Mesenchymal stem cell (in vitro differentiated cells and primary cell): ENCODE measurements at regions not wholly inside any gene's neighbourhood (a gene's known extent, or its start where the extent isn't known, plus 50 kb on each side); places are given as distances from the start of the nearest gene placed in this dataset.
A peak's percentile ranks its signal among the peaks of the same experiment; 100 is the strongest.

Source experiments
- DNase-seq: peaks from one replicate; pipeline ENCODE4 v3.0.0-alpha.2; 2013
- H2AFZ ChIP-seq: one replicate; pipeline ENCODE4 v1.6.1; 2013; ENCODE audit warnings: low read depth, mild to moderate bottlenecking, control low read depth, inconsistent platforms, low read length, moderate library complexity
- H2AK5ac ChIP-seq: 2 replicates; pipeline ENCODE4 v1.6.1; 2013; ENCODE audit warnings: low read length, moderate library complexity, mild to moderate bottlenecking, inconsistent platforms; ENCODE audit not compliant: severe bottlenecking
- H2BK120ac ChIP-seq: one replicate; pipeline ENCODE4 v1.6.1; 2013; ENCODE audit warnings: low read depth, mild to moderate bottlenecking, inconsistent platforms, low read length, moderate library complexity
- H2BK12ac ChIP-seq, 2 experiments: one replicate each; pipeline ENCODE4 v1.6.1; 2013; ENCODE audit warnings: inconsistent platforms in 2 of 2, low read length in 2 of 2, mild to moderate bottlenecking in 2 of 2, moderate library complexity in 2 of 2, control low read depth in 1 of 2
- H2BK15ac ChIP-seq: one replicate; pipeline ENCODE4 v1.6.1; 2013; ENCODE audit warnings: mild to moderate bottlenecking, low read depth, inconsistent platforms; ENCODE audit not compliant: poor library complexity, severe bottlenecking
- H2BK5ac ChIP-seq: 2 replicates; pipeline ENCODE4 v1.6.1; 2013; ENCODE audit warnings: low read depth, mild to moderate bottlenecking, low read length, control low read depth, inconsistent platforms; ENCODE audit not compliant: poor library complexity, severe bottlenecking
- H3K14ac ChIP-seq, 2 experiments: one replicate each; pipeline ENCODE4 v1.6.1; 2013; ENCODE audit warnings: inconsistent platforms in 2 of 2, low read length in 2 of 2, control low read depth in 1 of 2, mild to moderate bottlenecking in 1 of 2, moderate library complexity in 1 of 2
- H3K18ac ChIP-seq, 2 experiments: one replicate each; pipeline ENCODE4 v1.6.1; 2013; ENCODE audit warnings: inconsistent platforms in 2 of 2, low read length in 2 of 2, control low read depth in 1 of 2, low read depth in 1 of 2, mild to moderate bottlenecking in 1 of 2
- H3K23ac ChIP-seq, 2 experiments: one replicate each; pipeline ENCODE4 v1.6.1; 2013; ENCODE audit warnings: inconsistent platforms in 2 of 2, low read length in 2 of 2, mild to moderate bottlenecking in 2 of 2, moderate library complexity in 2 of 2, control low read depth in 1 of 2
- H3K27ac ChIP-seq: 2 replicates; pipeline ENCODE4 v1.5.1; 2013; ENCODE audit warnings: mild to moderate bottlenecking, moderate library complexity, low read length, control low read depth, inconsistent platforms; ENCODE audit not compliant: poor library complexity, severe bottlenecking
- H3K27me3 ChIP-seq, 2 experiments: 2 replicates each; pipeline versions ENCODE4 v1.6.1 to v1.7.0; 2013; ENCODE audit warnings: low read length in 2 of 2, mild to moderate bottlenecking in 2 of 2, moderate library complexity in 2 of 2, control low read depth in 1 of 2, inconsistent platforms in 1 of 2; ENCODE audit not compliant: control insufficient read depth in 1 of 2, insufficient read depth in 1 of 2
- H3K36me3 ChIP-seq, 2 experiments: 2 replicates each; pipeline versions ENCODE4 v1.6.1 to v1.7.0; 2013; ENCODE audit warnings: low read length in 2 of 2, control low read depth in 1 of 2, inconsistent platforms in 1 of 2, low read depth in 1 of 2, mild to moderate bottlenecking in 1 of 2; ENCODE audit not compliant: insufficient read depth in 2 of 2, control insufficient read depth in 1 of 2
- H3K4ac ChIP-seq, 2 experiments: one replicate each; pipeline ENCODE4 v1.6.1; 2013; ENCODE audit warnings: inconsistent platforms in 2 of 2, low read length in 2 of 2, mild to moderate bottlenecking in 2 of 2, moderate library complexity in 2 of 2, control low read depth in 1 of 2, low read depth in 1 of 2
- H3K4me1 ChIP-seq: 2 replicates; pipeline ENCODE4 v1.6.1; 2013; ENCODE audit warnings: low read depth, low read length, control low read depth; ENCODE audit not compliant: control insufficient read depth, insufficient read depth
- H3K4me2 ChIP-seq: 2 replicates; pipeline ENCODE4 v1.6.1; 2013; ENCODE audit warnings: low read length, mild to moderate bottlenecking, inconsistent platforms; ENCODE audit not compliant: poor library complexity, severe bottlenecking
- H3K4me3 ChIP-seq, 2 experiments: 2 replicates each; pipeline versions ENCODE4 v1.5.1 to v1.7.0; 2013; ENCODE audit warnings: low read length in 2 of 2, mild to moderate bottlenecking in 2 of 2, control low read depth in 1 of 2, low read depth in 1 of 2; ENCODE audit not compliant: insufficient read depth in 1 of 2
- H3K79me1 ChIP-seq: replicated peaks from 2 replicates; pipeline ENCODE4 v1.6.1; 2013; ENCODE audit warnings: mild to moderate bottlenecking, control low read depth, low read length, inconsistent platforms; ENCODE audit not compliant: poor library complexity, severe bottlenecking
- H3K9ac ChIP-seq: 2 replicates; pipeline ENCODE4 v1.7.0; 2013; ENCODE audit warnings: mild to moderate bottlenecking, low read length, moderate library complexity
- H3K9me3 ChIP-seq: 2 replicates; pipeline ENCODE4 v1.7.0; 2013; ENCODE audit warnings: mild to moderate bottlenecking, low read length; ENCODE audit not compliant: control insufficient read depth
- H4K8ac ChIP-seq: one replicate; pipeline ENCODE4 v1.6.1; 2013; ENCODE audit warnings: inconsistent platforms, mild to moderate bottlenecking, low read length, moderate library complexity
- H4K91ac ChIP-seq: one replicate; pipeline ENCODE4 v1.6.1; 2013; ENCODE audit warnings: mild to moderate bottlenecking, low read length, inconsistent platforms
- WGBS: methylation state at CpG from one replicate; pipeline ENCODE4 v1.1.7; 2013; ENCODE audit warnings: mixed read lengths; 5-methylcytosine and 5-hydroxymethylcytosine counted together

- no peak for DNase-seq
- peaks cover 0 to 26% of the 10 kb centered on the region in 2 experiments for H3K36me3 ChIP-seq
These were observed 126.7 kb upstream of the GSE1 start for GRCh38 chr16:85486256-85486915.

DNA sequence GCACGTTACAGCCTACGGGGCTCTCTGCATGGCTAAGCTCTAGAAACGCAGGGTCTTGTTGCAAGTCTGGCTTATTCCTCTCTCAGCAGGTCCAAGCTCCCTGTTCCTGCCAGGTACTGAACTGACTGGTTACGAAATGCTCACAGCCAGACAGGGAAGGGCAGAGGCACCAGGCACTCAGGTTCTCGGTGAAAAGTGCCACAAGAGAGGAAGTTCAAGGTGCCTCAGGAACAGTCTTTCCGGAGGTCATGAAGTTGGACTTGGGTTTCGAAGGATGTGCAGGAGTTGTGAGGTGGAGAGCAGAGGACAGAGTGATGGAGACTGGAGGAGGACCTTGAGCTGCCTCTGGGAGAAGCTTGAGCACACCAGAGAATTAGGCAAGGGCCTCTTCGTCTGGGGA is 124.7 kb upstream of the GSE1 start:
- no peak overlapping the region for H3K9ac ChIP-seq
- H3K14ac ChIP-seq: no peak overlapping the region
- H3K4me1 ChIP-seq: peaks cover 6% of the 10 kb centered on the region
- peaks cover 14% of the 10 kb centered on the region for H3K79me1 ChIP-seq
- no peak overlapping the region for H3K4me3 ChIP-seq
- H2BK5ac ChIP-seq: no peak overlapping the region
- no peak overlapping the region for H2BK15ac ChIP-seq
- H3K27ac ChIP-seq: no peak overlapping the region
- no peak overlapping the region for H2AFZ ChIP-seq
- H3K4ac ChIP-seq: no peak overlapping the region
- no peak for DNase-seq
- H3K36me3 ChIP-seq: peaks cover 0 to 22% of the 10 kb centered on the region in 2 experiments
- no peak overlapping the region for H2BK12ac ChIP-seq
- 95% methylated on average over 8 of the region's 8 CpGs for WGBS
- H2AK5ac ChIP-seq: no peak overlapping the region
- H4K91ac ChIP-seq: no peak overlapping the region
- H3K18ac ChIP-seq: no peak overlapping the region
- H3K4me2 ChIP-seq: no peak overlapping the region
- H3K27me3 ChIP-seq: peaks cover 0 to 9% of the 10 kb centered on the region in 2 experiments
- H4K8ac ChIP-seq: no peak overlapping the region
- no peaks in the 10 kb centered on the region for H3K9me3 ChIP-seq
- no peak overlapping the region for H2BK120ac ChIP-seq
- no peak overlapping the region for H3K23ac ChIP-seq

More at GRCh38 chr16:85486256-85486915, 126.7 kb upstream of the GSE1 start:
- Histone ChIP-seq H3K4me2 (no peak overlapping the region), H2BK120ac (no peak overlapping the region), H3K4me1 (peaks cover 6% of the 10 kb centered on the region), H3K27ac (no peak overlapping the region), H3K27me3 (peaks cover 0 to 9% of the 10 kb centered on the region in 2 experiments), H4K8ac (no peak overlapping the region), H3K18ac (peak overlapping the region in 1 of 2 experiments; percentile 41), H3K4ac (no peak overlapping the region), H2AFZ (no peak overlapping the region), H3K4me3 (no peak overlapping the region), H2BK5ac (no peak overlapping the region), H3K9me3 (no peaks in the 10 kb centered on the region), H2BK12ac (no peak overlapping the region), H2AK5ac (no peak overlapping the region), H3K14ac (no peak overlapping the region), H4K91ac (peak overlapping the region; percentile 54), H3K23ac (no peak overlapping the region), H3K79me1 (peaks cover 12% of the 10 kb centered on the region), H2BK15ac (no peak overlapping the region), H3K9ac (no peak overlapping the region)
- 92% methylated on average over 33 of the region's 33 CpGs for WGBS

GRCh38 chr16:85490407-85491057 is 122.6 kb upstream of the GSE1 start:
- Histone ChIP-seq H2AFZ (no peak overlapping the region), H4K91ac (no peak overlapping the region), H2BK12ac (no peak overlapping the region), H3K4me3 (no peak overlapping the region), H3K27ac (no peak overlapping the region), H3K4me1 (peaks cover 6% of the 10 kb centered on the region), H3K36me3 (peaks cover 0 to 17% of the 10 kb centered on the region in 2 experiments), H2BK5ac (no peak overlapping the region), H3K18ac (no peak overlapping the region), H3K4me2 (no peak overlapping the region), H2BK120ac (no peak overlapping the region), H2BK15ac (no peak overlapping the region), H3K14ac (no peak overlapping the region), H3K23ac (no peak overlapping the region), H3K9me3 (no peaks in the 10 kb centered on the region), H3K4ac (no peak overlapping the region), H4K8ac (no peak overlapping the region), H3K79me1 (peaks cover 13% of the 10 kb centered on the region), H3K9ac (no peak overlapping the region), H3K27me3 (peaks cover 0 to 9% of the 10 kb centered on the region in 2 experiments), H2AK5ac (no peak overlapping the region)
- 93% methylated on average over 25 of the region's 27 CpGs for WGBS
- no peak for DNase-seq

DNA sequence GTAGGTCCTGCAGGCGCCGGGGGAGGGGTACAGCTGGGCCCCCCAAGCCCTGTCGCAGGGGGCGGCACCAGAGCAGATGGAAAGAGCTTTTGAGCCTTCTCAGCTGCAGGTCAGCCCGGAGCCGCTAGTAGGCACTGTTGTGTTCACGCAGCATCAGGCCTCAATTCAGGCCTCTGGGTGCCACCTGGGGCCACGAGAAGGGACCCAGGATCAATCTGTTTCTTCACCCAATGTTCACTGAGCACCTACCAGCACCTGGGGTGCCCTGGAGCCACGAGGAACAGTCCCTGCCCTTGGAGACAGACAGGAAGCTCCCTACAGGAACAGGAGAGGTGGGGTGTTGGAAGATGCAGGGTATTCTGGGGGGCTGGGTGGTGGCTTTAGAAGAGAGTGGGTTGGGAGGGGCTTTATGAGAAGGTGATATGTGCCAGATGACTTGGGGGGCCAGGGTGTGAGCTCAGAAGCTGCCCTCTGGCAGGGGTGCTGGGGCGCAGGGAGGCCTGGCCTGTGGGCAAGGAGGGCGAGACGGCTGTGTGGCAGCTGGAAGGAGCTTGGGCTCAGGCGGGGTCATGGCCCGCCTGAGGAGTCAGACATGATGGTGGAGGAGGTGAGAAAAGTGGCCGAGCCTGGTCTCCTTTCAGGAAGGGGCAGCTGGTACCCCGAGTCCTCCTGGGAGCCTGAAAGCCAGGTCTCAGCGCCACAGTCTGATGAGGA is 121.9 kb upstream of the GSE1 start:
- Histone ChIP-seq H4K91ac (peak overlapping the region; percentile 6), H3K9ac (no peak overlapping the region), H2AFZ (no peak overlapping the region), H3K4me2 (no peak overlapping the region), H2BK12ac (no peak overlapping the region), H2AK5ac (no peak overlapping the region), H3K79me1 (peaks cover 13% of the 10 kb centered on the region), H3K4ac (no peak overlapping the region), H3K36me3 (peaks cover 0 to 10% of the 10 kb centered on the region in 2 experiments), H3K18ac (peak overlapping the region in 1 of 2 experiments; percentile 46), H4K8ac (no peak overlapping the region), H3K27me3 (peaks cover 0 to 9% of the 10 kb centered on the region in 2 experiments), H2BK120ac (no peak overlapping the region), H2BK15ac (no peak overlapping the region), H3K9me3 (no peaks in the 10 kb centered on the region), H3K4me3 (no peak overlapping the region), H3K14ac (peak overlapping the region in 1 of 2 experiments; percentile 69), H3K27ac (no peak overlapping the region), H3K23ac (no peak overlapping the region), H2BK5ac (no peak overlapping the region), H3K4me1 (peaks cover 6% of the 10 kb centered on the region)
- no peak for DNase-seq
- 80% methylated on average over 17 of the region's 17 CpGs for WGBS
